WTC11 (cell line): ENCODE measurements at regions not wholly inside any gene's neighbourhood (a gene's known extent, or its start where the extent isn't known, plus 50 kb on each side); places are given as distances from the start of the nearest gene placed in this dataset.

Experiments used
- ATAC-seq: fragments of 200-7000 bp; cut with Tn5 transposase; 2 replicates; pipeline ENCODE4 v1.10.0; 2021; ENCODE audit warnings: mild to moderate bottlenecking, moderate library complexity
- CTCF ChIA-PET: fragments of 300-600 bp; sonication (Branson Sonifier 250); formaldehyde crosslinking; loops from one replicate; lab custom pipeline; 2021; ENCODE audit warnings: antibody characterized with exemption; lab: Charles Lee
- POLR2A ChIA-PET: fragments of 350-600 bp; sonication (Branson Sonifier 250); formaldehyde crosslinking; loops from one replicate; lab custom pipeline; 2021; ENCODE audit warnings: antibody characterized with exemption; lab: Charles Lee
- DNase-seq: peaks from one replicate; pipeline ENCODE4 v3.0.0; 2021; ENCODE audit warnings: low spot score
- H3K27ac Mint-ChIP-seq: 2 replicates; pipeline ENCODE4 v1.8.0; 2021; ENCODE audit warnings: mixed read lengths
- H3K27me3 Mint-ChIP-seq: 2 replicates; pipeline ENCODE4 v1.8.0; 2021; ENCODE audit warnings: low read depth, mild to moderate bottlenecking, moderate library complexity, mixed read lengths
- H3K36me3 Mint-ChIP-seq: 2 replicates; pipeline ENCODE4 v1.8.0; 2021; ENCODE audit warnings: mixed read lengths
- H3K4me1 Mint-ChIP-seq: 2 replicates; pipeline ENCODE4 v1.8.0; 2022; ENCODE audit warnings: mixed read lengths
- H3K4me3 Mint-ChIP-seq: 2 replicates; pipeline ENCODE4 v1.8.0; 2021; ENCODE audit warnings: mild to moderate bottlenecking, moderate library complexity, mixed read lengths
- H3K9me3 Mint-ChIP-seq: 2 replicates; pipeline ENCODE4 v1.8.0; 2021; ENCODE audit warnings: mixed read lengths
- CREM ChIP-seq: sonication (generic); formaldehyde crosslinking; IDR thresholded peaks from 2 replicates; pipeline ENCODE4 v1.8.1; 2022; ENCODE audit warnings: mild to moderate bottlenecking, missing genetic modification reagents, moderate library complexity
- ESRRA ChIP-seq: sonication (generic); formaldehyde crosslinking; IDR thresholded peaks from 2 replicates; pipeline ENCODE4 v1.8.1; 2022; ENCODE audit warnings: mild to moderate bottlenecking, missing genetic modification reagents, borderline replicate concordance
- FOXJ3 ChIP-seq: sonication (generic); formaldehyde crosslinking; IDR thresholded peaks from 2 replicates; pipeline ENCODE4 v1.9.0; 2021; ENCODE audit warnings: missing genetic modification reagents, mild to moderate bottlenecking, borderline replicate concordance
- GTF2I ChIP-seq: fragments of 250-450 bp; sonication (Bioruptor Pico); conservative IDR thresholded peaks from 2 replicates; pipeline ENCODE4 v1.4.0; 2021; ENCODE audit warnings: mild to moderate bottlenecking
- NR1H2 ChIP-seq: sonication (generic); formaldehyde crosslinking; IDR thresholded peaks from 2 replicates; pipeline ENCODE4 v1.9.0; 2021; ENCODE audit warnings: mild to moderate bottlenecking, moderate library complexity, missing genetic modification reagents
- TCF7 ChIP-seq: sonication (generic); formaldehyde crosslinking; IDR thresholded peaks from 2 replicates; pipeline ENCODE4 v1.8.0; 2022; ENCODE audit warnings: mild to moderate bottlenecking, low read depth, missing genetic modification reagents, moderate library complexity
- TEAD4 ChIP-seq: sonication (generic); formaldehyde crosslinking; IDR thresholded peaks from 2 replicates; pipeline ENCODE4 v1.8.0; 2022; ENCODE audit warnings: mild to moderate bottlenecking, missing genetic modification reagents
- TF ChIP-seq, protein P1 (sequence below): sonication (generic); formaldehyde crosslinking; IDR thresholded peaks from 2 replicates; pipeline ENCODE4 v1.8.1; 2023; ENCODE audit warnings: mild to moderate bottlenecking, moderate library complexity, missing genetic modification reagents
- TF ChIP-seq, protein P2 (sequence below): sonication (generic); formaldehyde crosslinking; IDR thresholded peaks from 2 replicates; pipeline ENCODE4 v1.8.0; 2022; ENCODE audit warnings: mild to moderate bottlenecking, missing genetic modification reagents
- TF ChIP-seq, protein P3 (sequence below): sonication (generic); formaldehyde crosslinking; IDR thresholded peaks from 2 replicates; pipeline ENCODE4 v1.8.0; 2023; ENCODE audit warnings: missing genetic modification reagents, mild to moderate bottlenecking, borderline replicate concordance
- TF ChIP-seq, protein P4 (sequence below): sonication (generic); formaldehyde crosslinking; IDR thresholded peaks from 2 replicates; pipeline ENCODE4 v1.8.1; 2022; ENCODE audit warnings: mild to moderate bottlenecking, missing genetic modification reagents, moderate library complexity, borderline replicate concordance
- TF ChIP-seq, protein P5 (sequence below): fragments of 250-450 bp; sonication (Bioruptor Pico); IDR thresholded peaks from 2 replicates; pipeline ENCODE4 v2.1.2; 2022; ENCODE audit warnings: mild to moderate bottlenecking, moderate library complexity

DNA sequence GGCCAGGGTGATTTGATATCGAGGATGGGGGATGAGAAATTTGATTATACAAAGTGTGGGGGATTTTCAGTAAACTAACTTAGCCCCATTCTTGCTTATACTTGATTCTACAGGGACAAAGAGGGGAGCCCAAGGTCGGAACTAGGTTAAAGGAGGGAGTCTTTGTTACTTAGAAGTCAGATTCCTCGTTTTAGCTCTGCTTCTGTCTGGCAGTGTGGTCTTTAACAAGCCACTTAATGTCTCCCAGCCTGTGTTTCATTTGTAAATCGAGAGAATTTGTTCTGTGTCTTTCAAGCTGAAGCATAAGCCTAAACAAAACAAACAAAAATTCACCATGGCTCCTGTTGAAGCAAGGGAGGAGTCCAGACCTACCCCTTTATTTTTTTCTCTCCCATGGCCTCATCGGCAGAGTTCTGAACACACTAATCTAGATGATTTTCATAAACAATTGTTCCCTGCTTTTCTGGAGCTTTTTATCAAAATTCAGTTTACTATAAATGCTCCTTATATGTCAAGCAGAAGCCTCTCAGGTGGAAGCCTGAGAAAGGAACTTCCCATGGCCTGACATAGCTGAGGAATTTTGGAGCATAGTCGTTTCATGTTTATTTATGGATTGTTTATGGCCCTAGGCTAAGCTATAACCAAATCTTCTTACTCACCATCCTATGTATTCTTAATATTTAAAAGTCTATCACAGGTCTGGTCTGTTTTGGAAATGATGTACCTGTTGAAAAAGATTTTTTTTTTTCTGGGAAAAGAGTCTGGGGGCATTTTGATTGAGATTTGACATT, 62.6 kb upstream of the SYTL5 start (continued):
- TF ChIP-seq NR1H2 (CRISPR knock-in tag), result no peak
- no peak for TF ChIP-seq TEAD4 (CRISPR knock-in tag)
- TF ChIP-seq, protein P1, sequence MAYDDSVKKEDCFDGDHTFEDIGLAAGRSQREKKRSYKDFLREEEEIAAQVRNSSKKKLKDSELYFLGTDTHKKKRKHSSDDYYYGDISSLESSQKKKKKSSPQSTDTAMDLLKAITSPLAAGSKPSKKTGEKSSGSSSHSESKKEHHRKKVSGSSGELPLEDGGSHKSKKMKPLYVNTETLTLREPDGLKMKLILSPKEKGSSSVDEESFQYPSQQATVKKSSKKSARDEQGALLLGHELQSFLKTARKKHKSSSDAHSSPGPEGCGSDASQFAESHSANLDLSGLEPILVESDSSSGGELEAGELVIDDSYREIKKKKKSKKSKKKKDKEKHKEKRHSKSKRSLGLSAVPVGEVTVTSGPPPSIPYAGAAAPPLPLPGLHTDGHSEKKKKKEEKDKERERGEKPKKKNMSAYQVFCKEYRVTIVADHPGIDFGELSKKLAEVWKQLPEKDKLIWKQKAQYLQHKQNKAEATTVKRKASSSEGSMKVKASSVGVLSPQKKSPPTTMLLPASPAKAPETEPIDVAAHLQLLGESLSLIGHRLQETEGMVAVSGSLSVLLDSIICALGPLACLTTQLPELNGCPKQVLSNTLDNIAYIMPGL, result no peak
- TF ChIP-seq GTF2I (CRISPR knock-in tag), result no peak
- TF ChIP-seq ESRRA (CRISPR knock-in tag), result no peak

DNA sequence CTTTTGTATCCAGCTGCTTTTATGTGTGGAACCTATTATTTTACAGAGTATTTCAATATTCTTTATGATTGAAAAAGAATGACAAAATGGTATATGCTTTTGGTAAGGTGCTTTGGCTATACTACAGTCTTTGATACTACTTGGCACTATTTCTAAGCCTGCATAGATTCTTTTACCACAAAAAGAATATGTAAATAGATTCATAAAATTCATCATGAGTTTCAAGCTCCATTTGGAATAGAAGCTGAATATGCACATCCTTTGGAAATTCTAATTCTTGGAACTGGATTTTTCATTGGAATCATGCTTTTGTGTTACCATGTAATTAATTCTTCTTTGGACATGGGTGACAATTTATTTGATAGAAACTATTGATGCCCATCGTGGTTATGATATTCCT, 60.2 kb upstream of the SYTL5 start:
- TF ChIP-seq FOXJ3 (CRISPR knock-in tag) (no peak), CREM (CRISPR knock-in tag) (no peak)
- TF ChIP-seq, protein P2, sequence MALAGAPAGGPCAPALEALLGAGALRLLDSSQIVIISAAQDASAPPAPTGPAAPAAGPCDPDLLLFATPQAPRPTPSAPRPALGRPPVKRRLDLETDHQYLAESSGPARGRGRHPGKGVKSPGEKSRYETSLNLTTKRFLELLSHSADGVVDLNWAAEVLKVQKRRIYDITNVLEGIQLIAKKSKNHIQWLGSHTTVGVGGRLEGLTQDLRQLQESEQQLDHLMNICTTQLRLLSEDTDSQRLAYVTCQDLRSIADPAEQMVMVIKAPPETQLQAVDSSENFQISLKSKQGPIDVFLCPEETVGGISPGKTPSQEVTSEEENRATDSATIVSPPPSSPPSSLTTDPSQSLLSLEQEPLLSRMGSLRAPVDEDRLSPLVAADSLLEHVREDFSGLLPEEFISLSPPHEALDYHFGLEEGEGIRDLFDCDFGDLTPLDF (CRISPR knock-in tag), result no peak
- TF ChIP-seq, protein P3, sequence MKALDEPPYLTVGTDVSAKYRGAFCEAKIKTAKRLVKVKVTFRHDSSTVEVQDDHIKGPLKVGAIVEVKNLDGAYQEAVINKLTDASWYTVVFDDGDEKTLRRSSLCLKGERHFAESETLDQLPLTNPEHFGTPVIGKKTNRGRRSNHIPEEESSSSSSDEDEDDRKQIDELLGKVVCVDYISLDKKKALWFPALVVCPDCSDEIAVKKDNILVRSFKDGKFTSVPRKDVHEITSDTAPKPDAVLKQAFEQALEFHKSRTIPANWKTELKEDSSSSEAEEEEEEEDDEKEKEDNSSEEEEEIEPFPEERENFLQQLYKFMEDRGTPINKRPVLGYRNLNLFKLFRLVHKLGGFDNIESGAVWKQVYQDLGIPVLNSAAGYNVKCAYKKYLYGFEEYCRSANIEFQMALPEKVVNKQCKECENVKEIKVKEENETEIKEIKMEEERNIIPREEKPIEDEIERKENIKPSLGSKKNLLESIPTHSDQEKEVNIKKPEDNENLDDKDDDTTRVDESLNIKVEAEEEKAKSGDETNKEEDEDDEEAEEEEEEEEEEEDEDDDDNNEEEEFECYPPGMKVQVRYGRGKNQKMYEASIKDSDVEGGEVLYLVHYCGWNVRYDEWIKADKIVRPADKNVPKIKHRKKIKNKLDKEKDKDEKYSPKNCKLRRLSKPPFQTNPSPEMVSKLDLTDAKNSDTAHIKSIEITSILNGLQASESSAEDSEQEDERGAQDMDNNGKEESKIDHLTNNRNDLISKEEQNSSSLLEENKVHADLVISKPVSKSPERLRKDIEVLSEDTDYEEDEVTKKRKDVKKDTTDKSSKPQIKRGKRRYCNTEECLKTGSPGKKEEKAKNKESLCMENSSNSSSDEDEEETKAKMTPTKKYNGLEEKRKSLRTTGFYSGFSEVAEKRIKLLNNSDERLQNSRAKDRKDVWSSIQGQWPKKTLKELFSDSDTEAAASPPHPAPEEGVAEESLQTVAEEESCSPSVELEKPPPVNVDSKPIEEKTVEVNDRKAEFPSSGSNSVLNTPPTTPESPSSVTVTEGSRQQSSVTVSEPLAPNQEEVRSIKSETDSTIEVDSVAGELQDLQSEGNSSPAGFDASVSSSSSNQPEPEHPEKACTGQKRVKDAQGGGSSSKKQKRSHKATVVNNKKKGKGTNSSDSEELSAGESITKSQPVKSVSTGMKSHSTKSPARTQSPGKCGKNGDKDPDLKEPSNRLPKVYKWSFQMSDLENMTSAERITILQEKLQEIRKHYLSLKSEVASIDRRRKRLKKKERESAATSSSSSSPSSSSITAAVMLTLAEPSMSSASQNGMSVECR, result no peak
- TF ChIP-seq, protein P4, sequence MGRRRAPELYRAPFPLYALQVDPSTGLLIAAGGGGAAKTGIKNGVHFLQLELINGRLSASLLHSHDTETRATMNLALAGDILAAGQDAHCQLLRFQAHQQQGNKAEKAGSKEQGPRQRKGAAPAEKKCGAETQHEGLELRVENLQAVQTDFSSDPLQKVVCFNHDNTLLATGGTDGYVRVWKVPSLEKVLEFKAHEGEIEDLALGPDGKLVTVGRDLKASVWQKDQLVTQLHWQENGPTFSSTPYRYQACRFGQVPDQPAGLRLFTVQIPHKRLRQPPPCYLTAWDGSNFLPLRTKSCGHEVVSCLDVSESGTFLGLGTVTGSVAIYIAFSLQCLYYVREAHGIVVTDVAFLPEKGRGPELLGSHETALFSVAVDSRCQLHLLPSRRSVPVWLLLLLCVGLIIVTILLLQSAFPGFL (CRISPR knock-in tag), result no peak
- Mint-ChIP-seq H3K27me3 (no peaks in the 10 kb centered on the region), H3K27ac (no peak overlapping the region), H3K36me3 (no peaks in the 10 kb centered on the region), H3K9me3 (no peaks in the 10 kb centered on the region), H3K4me1 (peaks cover 16% of the 10 kb centered on the region), H3K4me3 (no peak overlapping the region)
- DNase-seq (no peak), ATAC-seq (no peak)
- ChIA-PET CTCF (no interaction called here), POLR2A (no interaction called here)

DNA sequence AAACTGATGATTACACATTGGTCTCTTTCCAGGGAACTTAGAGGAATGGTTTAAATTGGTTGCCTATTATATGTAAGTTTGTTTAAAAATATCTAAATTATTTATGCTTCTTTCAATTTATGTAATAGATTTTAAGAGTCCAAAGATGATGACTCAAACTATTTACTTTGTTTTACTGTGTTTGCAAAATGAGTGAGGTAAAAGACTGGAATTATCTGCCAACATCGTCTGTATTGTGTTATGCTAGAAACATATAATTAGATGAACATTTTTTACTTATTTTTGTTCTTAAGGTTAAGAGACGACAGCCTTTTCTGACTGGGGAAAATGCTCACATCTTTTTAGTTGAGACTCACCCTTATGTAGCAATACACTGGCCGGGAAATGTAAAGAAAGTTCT, 51.1 kb upstream of the SYTL5 start:
- POLR2A ChIA-PET, result no interaction called here
- Mint-ChIP-seq H3K27me3 (no peaks in the 10 kb centered on the region), H3K4me1 (no peaks in the 10 kb centered on the region), H3K36me3 (no peaks in the 10 kb centered on the region), H3K4me3 (no peak overlapping the region), H3K9me3 (no peaks in the 10 kb centered on the region), H3K27ac (no peak overlapping the region)
- CTCF ChIA-PET, result no interaction called here
- DNase-seq, result no peak
- no peak for TF ChIP-seq TCF7 (CRISPR knock-in tag)
- TF ChIP-seq, protein P5, sequence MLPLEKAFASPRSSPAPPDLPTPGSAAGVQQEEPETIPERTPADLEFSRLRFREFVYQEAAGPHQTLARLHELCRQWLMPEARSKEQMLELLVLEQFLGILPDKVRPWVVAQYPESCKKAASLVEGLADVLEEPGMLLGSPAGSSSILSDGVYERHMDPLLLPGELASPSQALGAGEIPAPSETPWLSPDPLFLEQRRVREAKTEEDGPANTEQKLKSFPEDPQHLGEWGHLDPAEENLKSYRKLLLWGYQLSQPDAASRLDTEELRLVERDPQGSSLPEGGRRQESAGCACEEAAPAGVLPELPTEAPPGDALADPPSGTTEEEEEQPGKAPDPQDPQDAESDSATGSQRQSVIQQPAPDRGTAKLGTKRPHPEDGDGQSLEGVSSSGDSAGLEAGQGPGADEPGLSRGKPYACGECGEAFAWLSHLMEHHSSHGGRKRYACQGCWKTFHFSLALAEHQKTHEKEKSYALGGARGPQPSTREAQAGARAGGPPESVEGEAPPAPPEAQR (CRISPR knock-in tag), result no peak
- no peak for ATAC-seq
